ENCODE measurements at regions not wholly inside any gene's neighbourhood (a gene's known extent, or its start where the extent isn't known, plus 50 kb on each side); places are given as distances from the start of the nearest gene placed in this dataset.

DNA sequence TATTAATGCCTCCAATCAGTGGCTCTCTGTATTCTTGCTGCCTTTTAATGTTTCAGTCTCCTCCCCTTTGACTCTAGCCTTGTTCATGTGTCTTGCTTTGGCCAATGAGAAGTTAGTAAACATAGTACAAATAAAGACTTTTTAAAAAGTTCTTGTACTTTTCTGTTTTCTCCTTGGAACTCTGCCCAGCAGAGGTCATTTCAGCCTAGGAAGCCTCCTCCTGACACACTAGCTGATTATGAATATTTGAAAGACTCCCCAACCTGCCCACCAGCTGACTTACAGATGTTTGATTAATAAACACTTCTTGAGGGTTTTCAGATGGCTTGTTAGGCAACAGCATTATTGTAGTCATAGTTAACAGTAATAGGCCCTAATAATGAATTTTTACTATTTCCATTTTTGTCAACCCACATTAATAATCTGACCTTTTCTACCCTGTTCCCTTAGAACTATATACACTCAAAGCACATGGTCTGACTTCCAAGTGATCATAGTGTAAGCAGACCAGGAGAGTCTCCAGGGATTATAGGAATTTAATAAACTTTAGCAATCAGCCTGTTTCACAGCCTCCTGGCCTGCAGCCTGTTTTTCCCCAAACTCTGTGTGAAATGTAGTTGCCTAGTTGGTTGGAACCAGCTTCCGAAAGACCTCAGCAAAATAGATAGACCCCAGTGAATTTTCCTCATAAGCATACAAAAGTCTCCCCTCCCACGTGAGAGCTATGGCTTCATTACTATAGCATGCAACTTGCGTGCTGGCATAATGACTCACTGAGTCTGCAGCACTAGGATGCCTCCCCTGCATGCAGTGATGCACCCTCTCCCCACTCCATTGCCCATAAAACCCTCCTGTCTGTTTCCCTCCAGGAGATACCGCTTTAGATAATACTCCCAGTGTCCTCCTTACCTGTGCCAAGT lies 670.7 kb upstream of the ZNF804A start:
- H3K27me3 ChIP-seq (ENCODE audit: insufficient read depth, low read depth, low read length): no peaks in the 10 kb centered on the region
- H3K79me2 ChIP-seq (replicated peaks; ENCODE audit: insufficient read depth, low read length): no peaks in the 10 kb centered on the region
- H3K9me3 ChIP-seq (ENCODE audit: low read length): no peaks in the 10 kb centered on the region
- H3F3A ChIP-seq (ENCODE audit: insufficient read depth, low read length, poor library complexity, severe bottlenecking): no peaks in the 10 kb centered on the region
- no peak for TF ChIP-seq EP300 (conservative IDR thresholded peaks at IDR 0.05; ENCODE audit: poor library complexity, severe bottlenecking)
- TF ChIP-seq, protein P1, sequence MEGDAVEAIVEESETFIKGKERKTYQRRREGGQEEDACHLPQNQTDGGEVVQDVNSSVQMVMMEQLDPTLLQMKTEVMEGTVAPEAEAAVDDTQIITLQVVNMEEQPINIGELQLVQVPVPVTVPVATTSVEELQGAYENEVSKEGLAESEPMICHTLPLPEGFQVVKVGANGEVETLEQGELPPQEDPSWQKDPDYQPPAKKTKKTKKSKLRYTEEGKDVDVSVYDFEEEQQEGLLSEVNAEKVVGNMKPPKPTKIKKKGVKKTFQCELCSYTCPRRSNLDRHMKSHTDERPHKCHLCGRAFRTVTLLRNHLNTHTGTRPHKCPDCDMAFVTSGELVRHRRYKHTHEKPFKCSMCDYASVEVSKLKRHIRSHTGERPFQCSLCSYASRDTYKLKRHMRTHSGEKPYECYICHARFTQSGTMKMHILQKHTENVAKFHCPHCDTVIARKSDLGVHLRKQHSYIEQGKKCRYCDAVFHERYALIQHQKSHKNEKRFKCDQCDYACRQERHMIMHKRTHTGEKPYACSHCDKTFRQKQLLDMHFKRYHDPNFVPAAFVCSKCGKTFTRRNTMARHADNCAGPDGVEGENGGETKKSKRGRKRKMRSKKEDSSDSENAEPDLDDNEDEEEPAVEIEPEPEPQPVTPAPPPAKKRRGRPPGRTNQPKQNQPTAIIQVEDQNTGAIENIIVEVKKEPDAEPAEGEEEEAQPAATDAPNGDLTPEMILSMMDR (IDR thresholded peaks at IDR 0.05; ENCODE audit: poor library complexity, severe bottlenecking): no peak
- no peak overlapping the region for H2AFZ ChIP-seq (ENCODE audit: low read depth, low read length)
- H3K36me3 ChIP-seq (ENCODE audit: insufficient read depth, low read length): no peaks in the 10 kb centered on the region
- no peak overlapping the region for H3K9ac ChIP-seq (ENCODE audit: low read length)
- H3K4me3 ChIP-seq (ENCODE audit: low read length): no peak overlapping the region
- H3K4me2 ChIP-seq (ENCODE audit: low read length): no peak overlapping the region
- no peaks in the 10 kb centered on the region for H3K9me2 ChIP-seq (ENCODE audit: insufficient read depth, low read length)
- H4K20me1 ChIP-seq (ENCODE audit: insufficient read depth): no peaks in the 10 kb centered on the region
- no peak overlapping the region for H3K27ac ChIP-seq (ENCODE audit: low read length)

DNA sequence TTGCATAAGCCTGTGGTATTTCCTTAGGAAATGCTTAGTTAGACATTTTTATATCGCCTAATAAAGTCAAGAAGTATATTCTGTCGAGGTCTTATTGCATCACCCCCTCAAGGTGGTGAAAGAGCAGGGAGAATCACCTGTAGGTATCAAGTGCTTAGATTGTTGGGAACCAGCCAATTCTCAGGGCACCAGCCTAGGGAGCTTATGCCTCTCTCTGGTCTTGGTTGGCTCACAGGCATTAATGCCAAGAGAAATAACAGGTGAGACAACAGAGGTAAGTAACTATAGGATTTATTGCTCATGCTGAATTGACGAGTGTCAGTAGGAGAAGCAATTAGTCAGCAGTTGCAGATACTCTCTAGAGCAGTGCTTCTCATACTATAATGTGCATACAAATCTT lies 663.3 kb upstream of the ZNF804A start:
- Histone ChIP-seq H3F3A (ENCODE audit: insufficient read depth, low read length, poor library complexity, severe bottlenecking) (no peaks in the 10 kb centered on the region), H2AFZ (ENCODE audit: low read depth, low read length) (no peak overlapping the region), H3K27ac (ENCODE audit: low read length) (no peak overlapping the region), H3K9me2 (ENCODE audit: insufficient read depth, low read length) (no peaks in the 10 kb centered on the region), H3K4me2 (ENCODE audit: low read length) (no peak overlapping the region), H3K79me2 (replicated peaks; ENCODE audit: insufficient read depth, low read length) (no peaks in the 10 kb centered on the region), H4K20me1 (ENCODE audit: insufficient read depth) (no peaks in the 10 kb centered on the region), H3K27me3 (ENCODE audit: insufficient read depth, low read depth, low read length) (no peaks in the 10 kb centered on the region), H3K4me3 (ENCODE audit: low read length) (no peak overlapping the region), H3K9ac (ENCODE audit: low read length) (no peak overlapping the region), H3K36me3 (ENCODE audit: insufficient read depth, low read length) (no peaks in the 10 kb centered on the region), H3K9me3 (ENCODE audit: low read length) (no peaks in the 10 kb centered on the region)
- TF ChIP-seq MXI1 (conservative IDR thresholded peaks at IDR 0.05; ENCODE audit: poor library complexity, severe bottlenecking): no peak
- TF ChIP-seq, protein P2, sequence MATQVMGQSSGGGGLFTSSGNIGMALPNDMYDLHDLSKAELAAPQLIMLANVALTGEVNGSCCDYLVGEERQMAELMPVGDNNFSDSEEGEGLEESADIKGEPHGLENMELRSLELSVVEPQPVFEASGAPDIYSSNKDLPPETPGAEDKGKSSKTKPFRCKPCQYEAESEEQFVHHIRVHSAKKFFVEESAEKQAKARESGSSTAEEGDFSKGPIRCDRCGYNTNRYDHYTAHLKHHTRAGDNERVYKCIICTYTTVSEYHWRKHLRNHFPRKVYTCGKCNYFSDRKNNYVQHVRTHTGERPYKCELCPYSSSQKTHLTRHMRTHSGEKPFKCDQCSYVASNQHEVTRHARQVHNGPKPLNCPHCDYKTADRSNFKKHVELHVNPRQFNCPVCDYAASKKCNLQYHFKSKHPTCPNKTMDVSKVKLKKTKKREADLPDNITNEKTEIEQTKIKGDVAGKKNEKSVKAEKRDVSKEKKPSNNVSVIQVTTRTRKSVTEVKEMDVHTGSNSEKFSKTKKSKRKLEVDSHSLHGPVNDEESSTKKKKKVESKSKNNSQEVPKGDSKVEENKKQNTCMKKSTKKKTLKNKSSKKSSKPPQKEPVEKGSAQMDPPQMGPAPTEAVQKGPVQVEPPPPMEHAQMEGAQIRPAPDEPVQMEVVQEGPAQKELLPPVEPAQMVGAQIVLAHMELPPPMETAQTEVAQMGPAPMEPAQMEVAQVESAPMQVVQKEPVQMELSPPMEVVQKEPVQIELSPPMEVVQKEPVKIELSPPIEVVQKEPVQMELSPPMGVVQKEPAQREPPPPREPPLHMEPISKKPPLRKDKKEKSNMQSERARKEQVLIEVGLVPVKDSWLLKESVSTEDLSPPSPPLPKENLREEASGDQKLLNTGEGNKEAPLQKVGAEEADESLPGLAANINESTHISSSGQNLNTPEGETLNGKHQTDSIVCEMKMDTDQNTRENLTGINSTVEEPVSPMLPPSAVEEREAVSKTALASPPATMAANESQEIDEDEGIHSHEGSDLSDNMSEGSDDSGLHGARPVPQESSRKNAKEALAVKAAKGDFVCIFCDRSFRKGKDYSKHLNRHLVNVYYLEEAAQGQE (IDR thresholded peaks at IDR 0.05; ENCODE audit: borderline replicate concordance): no peak

DNA sequence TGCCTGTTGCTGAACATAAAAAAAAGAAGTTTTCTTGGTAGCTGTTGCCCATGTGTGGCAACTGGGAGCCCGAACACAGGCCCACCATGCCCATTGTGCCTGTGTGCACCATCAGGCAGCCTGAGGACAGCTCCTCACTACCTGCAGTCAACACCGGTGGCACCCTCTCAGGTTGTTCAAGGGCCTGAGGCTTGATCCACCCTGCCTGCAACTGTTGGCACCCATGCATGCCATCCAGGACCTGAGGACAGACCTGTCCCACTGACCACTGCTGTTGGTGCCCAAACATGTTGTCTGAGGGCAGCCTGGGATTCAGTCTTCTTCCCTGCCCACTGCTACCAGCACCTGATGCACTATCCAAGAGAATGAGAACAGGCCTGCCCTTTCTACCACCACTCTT lies 661.1 kb upstream of the ZNF804A start:
- no peaks in the 10 kb centered on the region for H3K36me3 ChIP-seq (ENCODE audit: insufficient read depth, low read length)
- H3K4me3 ChIP-seq (ENCODE audit: low read length): no peak overlapping the region
- no peak overlapping the region for H2AFZ ChIP-seq (ENCODE audit: low read depth, low read length)
- no peaks in the 10 kb centered on the region for H3K9me2 ChIP-seq (ENCODE audit: insufficient read depth, low read length)
- H3K27ac ChIP-seq (ENCODE audit: low read length): no peak overlapping the region
- TF ChIP-seq RAD21 (conservative IDR thresholded peaks at IDR 0.05) (no peak), EZH2 (IDR thresholded peaks at IDR 0.05; ENCODE audit: borderline replicate concordance, insufficient read depth, low read length, poor library complexity, severe bottlenecking) (no peak), EP300 (conservative IDR thresholded peaks at IDR 0.05; ENCODE audit: poor library complexity, severe bottlenecking) (no peak), POLR2AphosphoS5 (IDR thresholded peaks at IDR 0.05) (no peak), SMC3 (conservative IDR thresholded peaks at IDR 0.05; ENCODE audit: poor library complexity) (no peak), TAF1 (IDR thresholded peaks at IDR 0.05; ENCODE audit: low read depth) (no peak), MXI1 (conservative IDR thresholded peaks at IDR 0.05; ENCODE audit: poor library complexity, severe bottlenecking) (no peak)
- TF ChIP-seq, protein P1 (IDR thresholded peaks at IDR 0.05; ENCODE audit: poor library complexity, severe bottlenecking): no peak
- TF ChIP-seq, protein P2 (IDR thresholded peaks at IDR 0.05; ENCODE audit: borderline replicate concordance): no peak
- no peak overlapping the region for H3K9ac ChIP-seq (ENCODE audit: low read length)
- no peaks in the 10 kb centered on the region for H3F3A ChIP-seq (ENCODE audit: insufficient read depth, low read length, poor library complexity, severe bottlenecking)
- H4K20me1 ChIP-seq (ENCODE audit: insufficient read depth): no peaks in the 10 kb centered on the region
- no peaks in the 10 kb centered on the region for H3K79me2 ChIP-seq (replicated peaks; ENCODE audit: insufficient read depth, low read length)
- no peak overlapping the region for H3K4me2 ChIP-seq (ENCODE audit: low read length)
- no peaks in the 10 kb centered on the region for H3K27me3 ChIP-seq (ENCODE audit: insufficient read depth, low read depth, low read length)
- no peaks in the 10 kb centered on the region for H3K9me3 ChIP-seq (ENCODE audit: low read length)
